ENCODE measurements at regions not wholly inside any gene's neighbourhood (a gene's known extent, or its start where the extent isn't known, plus 50 kb on each side); places are given as distances from the start of the nearest gene placed in this dataset.

GRCh38 chr19:28045621-28046020 lies 1167.3 kb downstream of the UQCRFS1 start:
- Histone ChIP-seq H3K9me3 (ENCODE audit: control insufficient read depth, low read depth, low read length) (no peaks in the 10 kb centered on the region), H2BK12ac (ENCODE audit: insufficient read length, low read depth, low read length) (no peak overlapping the region), H3K27me3 (ENCODE audit: insufficient read depth, low read length) (no peaks in the 10 kb centered on the region), H2AK5ac (ENCODE audit: insufficient read length, low read length) (no peak overlapping the region), H3K27ac (ENCODE audit: insufficient read length, low read depth, low read length) (no peak overlapping the region), H3K79me1 (ENCODE audit: insufficient read depth, low read depth, low read length, poor library complexity, severe bottlenecking) (no peaks in the 10 kb centered on the region), H3K4ac (ENCODE audit: low read depth, low read length) (no peak overlapping the region), H3K4me1 (ENCODE audit: insufficient read depth, low read length) (no peaks in the 10 kb centered on the region), H3K14ac (ENCODE audit: insufficient read depth, low read length) (no peak overlapping the region), H3K4me2 (ENCODE audit: insufficient read depth, insufficient read length, low read length) (no peak overlapping the region), H3K56ac (ENCODE audit: insufficient read length, low read depth, low read length) (no peak overlapping the region), H3K23me2 (ENCODE audit: insufficient read length, low read depth, low read length, poor library complexity, severe bottlenecking) (no peaks in the 10 kb centered on the region), H3K9ac (ENCODE audit: extremely low read depth, insufficient read length, low read length) (no peak overlapping the region), H4K91ac (ENCODE audit: insufficient read length, low read depth, low read length) (no peak overlapping the region), H2BK20ac (ENCODE audit: low read depth, low read length, poor library complexity, severe bottlenecking) (no peak overlapping the region), H3T11ph (ENCODE audit: low read length) (no peak overlapping the region), H2BK5ac (ENCODE audit: insufficient read length, low read length) (no peak overlapping the region), H2BK15ac (ENCODE audit: low read depth, low read length) (no peak overlapping the region), H4K8ac (replicated peaks; ENCODE audit: insufficient read length, low read depth, low read length) (no peak overlapping the region), H3K18ac (ENCODE audit: insufficient read length, low read depth, low read length) (no peak overlapping the region), H4K20me1 (ENCODE audit: control insufficient read depth, insufficient read depth, insufficient read length) (no peaks in the 10 kb centered on the region), H3K79me2 (ENCODE audit: insufficient read depth, low read length) (no peaks in the 10 kb centered on the region), H2BK120ac (ENCODE audit: low read depth, low read length, poor library complexity, severe bottlenecking) (no peak overlapping the region), H2AFZ (ENCODE audit: low read length) (no peak overlapping the region), H4K5ac (ENCODE audit: insufficient read length, low read depth, low read length) (no peak overlapping the region), H3K23ac (ENCODE audit: insufficient read length, low read depth, low read length) (no peak overlapping the region)
- no peak overlapping the region for H3K27ac Mint-ChIP-seq
- no peak for DNase-seq
- peaks cover 0 to 21% of the 10 kb centered on the region in 2 experiments; a peak in 3 of 5 replicates for H3K9me3 Mint-ChIP-seq
- TF ChIP-seq CTCF (conservative IDR thresholded peaks at IDR 0.05), result no peak
- no peak overlapping the region for H3K4me3 Mint-ChIP-seq
- H3K27me3 Mint-ChIP-seq (ENCODE audit: low read depth), result no peaks in the 10 kb centered on the region
- no peaks in the 10 kb centered on the region for H3K4me1 Mint-ChIP-seq
- WGBS (ENCODE audit: extremely low coverage, insufficient read length, low lambda C conversion rate), result no CpG with 5 or more reads among the region's 2 CpGs
- no peaks in the 10 kb centered on the region; a peak in 2 of 7 replicates for H3K36me3 Mint-ChIP-seq (ENCODE audit: insufficient read depth in 1 of 3, low read depth in 3 of 3)
